GM12878 (cell line): ENCODE measurements at regions not wholly inside any gene's neighbourhood (a gene's known extent, or its start where the extent isn't known, plus 50 kb on each side); places are given as distances from the start of the nearest gene placed in this dataset.

Experiments used
- ATAC-seq: fragments of 200-7000 bp; cut with Tn5 transposase; 3 replicates; pipeline ENCODE4 v1.9.1; 2020; ENCODE audit warnings: mild to moderate bottlenecking, moderate library complexity
- BruUV-seq: library from RNA; stranded (reverse); fragments of 400-500 nt; replicated peaks from 2 replicates; lab custom pipeline; 2021; lab: Mats Ljungman, UMichigan
- CTCF ChIA-PET: fragments of 300-600 bp; sonication (Branson Sonifier 250); formaldehyde crosslinking; extraction: SDS; loops from one replicate; lab custom pipeline; 2021; ENCODE audit warnings: inconsistent platforms; lab: Yijun Ruan, JAX
- POLR2A ChIA-PET: fragments of 350-600 bp; formaldehyde crosslinking; extraction: SDS; loops from one replicate; lab custom pipeline; 2021; ENCODE audit warnings: inconsistent platforms; lab: Charles Lee
- RAD21 ChIA-PET: fragments of 300-600 bp; sonication (Branson Sonifier 250); formaldehyde crosslinking; loops from one replicate; lab custom pipeline; 2023; ENCODE audit warnings: antibody characterized with exemption; ENCODE audit not compliant: unreplicated experiment; lab: Charles Lee
- SMC1A ChIA-PET: fragments of 300-600 bp; sonication (Branson Sonifier 250); formaldehyde crosslinking; loops from one replicate; lab custom pipeline; 2023; ENCODE audit not compliant: unreplicated experiment, uncharacterized antibody; lab: Charles Lee
- DNase-seq: peaks from one replicate; pipeline ENCODE4 v3.0.0-alpha.2; 2011; ENCODE audit warnings: low read depth, low spot score
- FAIRE-seq: peaks from 3 replicates; lab custom pipeline; 2011; peaks lifted over from hg19 to GRCh38; lab: Jason Lieb, UNC
- H2AFZ ChIP-seq: 2 replicates; pipeline ENCODE4 v1.6.0; 2011; ENCODE audit warnings: low read depth, low read length, control low read depth; ENCODE audit not compliant: control insufficient read depth
- H3K27ac ChIP-seq: 2 replicates; pipeline ENCODE4 v1.5.1; 2011; ENCODE audit warnings: control low read depth; ENCODE audit not compliant: control insufficient read depth, insufficient read depth
- H3K27me3 ChIP-seq, 2 experiments: replicated peaks in 1 of 2; 2 replicates each; pipeline versions ENCODE4 v1.6.0 to v1.6.1; 2011; ENCODE audit warnings: low read length in 1 of 2; ENCODE audit not compliant: control insufficient read depth in 2 of 2, insufficient read depth in 2 of 2
- H3K36me3 ChIP-seq, 2 experiments: 2 replicates each; pipeline ENCODE4 v1.5.1; 2011; ENCODE audit warnings: low read length in 1 of 2; ENCODE audit not compliant: control insufficient read depth in 2 of 2, insufficient read depth in 2 of 2
- H3K4me1 ChIP-seq: 2 replicates; pipeline ENCODE4 v1.6.1; 2011; ENCODE audit warnings: mild to moderate bottlenecking, low read length, moderate library complexity, mixed read lengths; ENCODE audit not compliant: control insufficient read depth, insufficient read depth
- H3K4me2 ChIP-seq: 2 replicates; pipeline ENCODE4 v1.6.0; 2011; ENCODE audit warnings: control low read depth; ENCODE audit not compliant: control insufficient read depth, insufficient read depth
- H3K4me3 ChIP-seq: fragments of 200-600 bp; sonication (generic); 2 replicates; pipeline ENCODE4 v1.5.1; 2016
- H3K79me2 ChIP-seq: 2 replicates; pipeline ENCODE4 v1.6.0; 2011; ENCODE audit warnings: low read length; ENCODE audit not compliant: control insufficient read depth, insufficient read depth
- H3K9ac ChIP-seq: 2 replicates; pipeline ENCODE4 v1.8.0; 2011; ENCODE audit warnings: low read length, control low read depth, mixed read lengths; ENCODE audit not compliant: control insufficient read depth, insufficient read depth
- H3K9me3 ChIP-seq: replicated peaks from 3 replicates; pipeline ENCODE4 v1.5.1; 2011; ENCODE audit warnings: mild to moderate bottlenecking, low read length; ENCODE audit not compliant: control insufficient read depth, insufficient read depth
- H4K20me1 ChIP-seq: 2 replicates; pipeline ENCODE4 v1.6.0; 2011; ENCODE audit not compliant: control insufficient read depth, insufficient read depth
- BHLHE40 ChIP-seq, 2 experiments: fragments of 450-650 bp in 1 of 2; IDR thresholded peaks; 2 replicates each; pipeline ENCODE4 v1.6.1; 2011 to 2017; ENCODE audit warnings: low read depth in 2 of 2, borderline replicate concordance in 1 of 2, improper control_type of control experiment in 1 of 2, low read length in 1 of 2, mild to moderate bottlenecking in 1 of 2
- IRF4 ChIP-seq: IDR thresholded peaks from 2 replicates; pipeline ENCODE4 v1.6.1; 2011; ENCODE audit warnings: low read depth, low read length
- NFXL1 ChIP-seq: fragments of 450-650 bp; IDR thresholded peaks from 2 replicates; pipeline ENCODE4 v1.6.1; 2017; ENCODE audit warnings: antibody characterized with exemption, mild to moderate bottlenecking, borderline replicate concordance
- NR2F1 ChIP-seq: fragments of 450-650 bp; conservative IDR thresholded peaks from 2 replicates; pipeline ENCODE4 v1.6.1; 2017; ENCODE audit warnings: mild to moderate bottlenecking
- RAD51 ChIP-seq: fragments of 450-650 bp; IDR thresholded peaks from 2 replicates; pipeline ENCODE4 v1.6.1; 2016; ENCODE audit warnings: moderate library complexity, mild to moderate bottlenecking, inconsistent platforms
- SIN3A ChIP-seq: IDR thresholded peaks from 2 replicates; pipeline ENCODE4 v1.6.1; 2012; ENCODE audit warnings: low read depth, low read length, improper control_type of control experiment
- SIX5 ChIP-seq: IDR thresholded peaks from 2 replicates; pipeline ENCODE4 v1.6.1; 2011; ENCODE audit warnings: mild to moderate bottlenecking, low read depth, low read length, moderate library complexity; ENCODE audit not compliant: severe bottlenecking
- SMAD5 ChIP-seq: IDR thresholded peaks from 2 replicates; pipeline ENCODE4 v1.6.1; 2016; ENCODE audit warnings: antibody characterized with exemption, low read depth
- TCF7 ChIP-seq: IDR thresholded peaks from 2 replicates; pipeline ENCODE4 v1.6.1; 2014; ENCODE audit warnings: antibody characterized with exemption, borderline replicate concordance
- WRNIP1 ChIP-seq: IDR thresholded peaks from 2 replicates; pipeline ENCODE4 v1.6.1; 2011; ENCODE audit warnings: low read depth, low read length, improper control_type of control experiment, borderline replicate concordance
- YY1 ChIP-seq: IDR thresholded peaks from 2 replicates; pipeline ENCODE4 v1.6.1; 2011; ENCODE audit warnings: low read depth, mild to moderate bottlenecking, low read length
- ZNF274 ChIP-seq: IDR thresholded peaks from one replicate; pipeline ENCODE4 v1.8.0; 2011; ENCODE audit not compliant: insufficient read length, insufficient read depth
- WGBS: methylation state at CpG from one replicate; pipeline ENCODE4 v1.1.6; 2016; ENCODE audit warnings: low lambda C conversion rate; ENCODE audit not compliant: insufficient replicate concordance, insufficient coverage; ENCODE audit errors: missing lambda C conversion rate; 5-methylcytosine and 5-hydroxymethylcytosine counted together
- in situ Hi-C: fragments of 300-500 bp; cut with MboI; formaldehyde crosslinking; loops from 9 replicates; pipeline ENCODE4 v1.14.3; 2018; ENCODE audit warnings: mixed read lengths
- intact Hi-C: fragments of 100-400 bp; cut with micrococcal nuclease; formaldehyde crosslinking; loops from one replicate; pipeline ENCODE4 v1.14.2; 2022; ENCODE audit not compliant: unreplicated experiment
- TF ChIP-seq, protein P1 (sequence below): fragments of 450-650 bp; IDR thresholded peaks from 2 replicates; pipeline ENCODE4 v1.6.1; 2018; ENCODE audit warnings: mild to moderate bottlenecking, low read depth, moderate library complexity; ENCODE audit not compliant: partially characterized antibody
- TF ChIP-seq, protein P2 (sequence below): fragments of 450-650 bp; IDR thresholded peaks from 2 replicates; pipeline ENCODE4 v1.6.1; 2016; ENCODE audit warnings: mild to moderate bottlenecking
- TF ChIP-seq, protein P3 (sequence below): fragments of 450-650 bp; IDR thresholded peaks from 2 replicates; pipeline ENCODE4 v1.6.1; 2017; ENCODE audit warnings: low read depth, mild to moderate bottlenecking, moderate library complexity
- TF ChIP-seq, protein P4 (sequence below): IDR thresholded peaks from 2 replicates; pipeline ENCODE4 v1.6.1; 2011; ENCODE audit warnings: low read depth, mild to moderate bottlenecking, low read length, moderate library complexity, borderline replicate concordance; ENCODE audit errors: extremely low read depth

DNA sequence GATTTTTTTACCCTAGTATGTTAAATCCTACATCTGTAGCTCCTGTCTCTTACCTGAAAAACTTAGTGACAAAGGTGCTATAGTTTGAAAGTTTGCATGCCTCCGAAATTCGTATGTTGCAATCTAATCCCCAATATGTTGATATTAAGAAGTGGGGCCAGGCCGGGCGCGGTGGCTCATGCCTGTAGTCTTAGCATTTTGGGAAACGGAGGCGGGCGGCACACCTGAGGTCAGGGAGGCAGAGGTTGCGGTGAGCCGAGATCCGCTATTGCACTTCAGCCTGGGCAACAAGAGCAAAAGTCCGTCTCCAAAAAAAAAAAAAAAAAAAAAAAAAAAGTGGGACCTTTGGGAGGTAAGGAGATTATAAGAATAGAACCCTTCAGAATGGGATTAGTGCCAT is 471.3 kb upstream of the TECRL start (continued):
- TF ChIP-seq, protein P1, sequence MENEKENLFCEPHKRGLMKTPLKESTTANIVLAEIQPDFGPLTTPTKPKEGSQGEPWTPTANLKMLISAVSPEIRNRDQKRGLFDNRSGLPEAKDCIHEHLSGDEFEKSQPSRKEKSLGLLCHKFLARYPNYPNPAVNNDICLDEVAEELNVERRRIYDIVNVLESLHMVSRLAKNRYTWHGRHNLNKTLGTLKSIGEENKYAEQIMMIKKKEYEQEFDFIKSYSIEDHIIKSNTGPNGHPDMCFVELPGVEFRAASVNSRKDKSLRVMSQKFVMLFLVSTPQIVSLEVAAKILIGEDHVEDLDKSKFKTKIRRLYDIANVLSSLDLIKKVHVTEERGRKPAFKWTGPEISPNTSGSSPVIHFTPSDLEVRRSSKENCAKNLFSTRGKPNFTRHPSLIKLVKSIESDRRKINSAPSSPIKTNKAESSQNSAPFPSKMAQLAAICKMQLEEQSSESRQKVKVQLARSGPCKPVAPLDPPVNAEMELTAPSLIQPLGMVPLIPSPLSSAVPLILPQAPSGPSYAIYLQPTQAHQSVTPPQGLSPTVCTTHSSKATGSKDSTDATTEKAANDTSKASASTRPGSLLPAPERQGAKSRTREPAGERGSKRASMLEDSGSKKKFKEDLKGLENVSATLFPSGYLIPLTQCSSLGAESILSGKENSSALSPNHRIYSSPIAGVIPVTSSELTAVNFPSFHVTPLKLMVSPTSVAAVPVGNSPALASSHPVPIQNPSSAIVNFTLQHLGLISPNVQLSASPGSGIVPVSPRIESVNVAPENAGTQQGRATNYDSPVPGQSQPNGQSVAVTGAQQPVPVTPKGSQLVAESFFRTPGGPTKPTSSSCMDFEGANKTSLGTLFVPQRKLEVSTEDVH: no peak
- TF ChIP-seq BHLHE40 (IDR thresholded peaks at IDR 0.05; ENCODE audit: borderline replicate concordance in 1 of 2, low read depth in 2 of 2, low read length in 1 of 2) (no peak), ZNF274 (no peak), SIX5 (no peak), IRF4 (no peak), SIN3A (no peak)

DNA sequence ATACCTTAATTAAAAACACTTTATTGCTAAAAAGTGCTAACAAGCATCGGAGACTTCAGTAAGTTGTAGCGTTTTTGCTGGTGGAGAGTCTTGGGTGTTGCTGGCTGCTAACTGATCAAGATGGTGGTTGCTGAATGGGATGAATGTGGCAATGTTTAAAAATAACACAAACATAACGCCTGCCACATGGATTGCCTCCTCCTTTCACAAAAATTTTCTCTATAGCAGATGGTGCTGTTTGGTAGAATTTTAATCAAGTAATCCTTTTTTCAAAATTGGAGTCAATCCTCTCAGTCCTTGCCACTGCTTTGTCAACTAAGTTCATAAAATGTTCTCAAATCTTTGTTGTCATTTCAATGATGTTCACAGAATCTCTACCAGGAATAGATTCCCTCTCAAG is 466.8 kb upstream of the TECRL start:
- Histone ChIP-seq H3K9me3 (no peaks in the 10 kb centered on the region), H3K27me3 (no peaks in the 10 kb centered on the region), H3K4me1 (no peaks in the 10 kb centered on the region), H2AFZ (no peak overlapping the region), H4K20me1 (no peaks in the 10 kb centered on the region), H3K9ac (no peak overlapping the region), H3K4me3 (no peak overlapping the region), H3K4me2 (no peak overlapping the region), H3K27ac (no peak overlapping the region), H3K79me2 (no peaks in the 10 kb centered on the region), H3K36me3 (no peaks in the 10 kb centered on the region)
- DNase-seq: no peak
- CTCF ChIA-PET: interaction anchor here (1.4 kb wide), 1 partner anchor 17 kb away, joined by 3 read pairs; no protein-coding TSS in a partner anchor
- in situ Hi-C loops: no loop called here
- no peak for TF ChIP-seq SMAD5
- TF ChIP-seq WRNIP1: no peak
- TF ChIP-seq, protein P2, sequence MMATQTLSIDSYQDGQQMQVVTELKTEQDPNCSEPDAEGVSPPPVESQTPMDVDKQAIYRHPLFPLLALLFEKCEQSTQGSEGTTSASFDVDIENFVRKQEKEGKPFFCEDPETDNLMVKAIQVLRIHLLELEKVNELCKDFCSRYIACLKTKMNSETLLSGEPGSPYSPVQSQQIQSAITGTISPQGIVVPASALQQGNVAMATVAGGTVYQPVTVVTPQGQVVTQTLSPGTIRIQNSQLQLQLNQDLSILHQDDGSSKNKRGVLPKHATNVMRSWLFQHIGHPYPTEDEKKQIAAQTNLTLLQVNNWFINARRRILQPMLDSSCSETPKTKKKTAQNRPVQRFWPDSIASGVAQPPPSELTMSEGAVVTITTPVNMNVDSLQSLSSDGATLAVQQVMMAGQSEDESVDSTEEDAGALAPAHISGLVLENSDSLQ: no peak
- no peak for TF ChIP-seq TCF7
- TF ChIP-seq NR2F1: no peak
- no peak for TF ChIP-seq RAD51
- TF ChIP-seq, protein P3, sequence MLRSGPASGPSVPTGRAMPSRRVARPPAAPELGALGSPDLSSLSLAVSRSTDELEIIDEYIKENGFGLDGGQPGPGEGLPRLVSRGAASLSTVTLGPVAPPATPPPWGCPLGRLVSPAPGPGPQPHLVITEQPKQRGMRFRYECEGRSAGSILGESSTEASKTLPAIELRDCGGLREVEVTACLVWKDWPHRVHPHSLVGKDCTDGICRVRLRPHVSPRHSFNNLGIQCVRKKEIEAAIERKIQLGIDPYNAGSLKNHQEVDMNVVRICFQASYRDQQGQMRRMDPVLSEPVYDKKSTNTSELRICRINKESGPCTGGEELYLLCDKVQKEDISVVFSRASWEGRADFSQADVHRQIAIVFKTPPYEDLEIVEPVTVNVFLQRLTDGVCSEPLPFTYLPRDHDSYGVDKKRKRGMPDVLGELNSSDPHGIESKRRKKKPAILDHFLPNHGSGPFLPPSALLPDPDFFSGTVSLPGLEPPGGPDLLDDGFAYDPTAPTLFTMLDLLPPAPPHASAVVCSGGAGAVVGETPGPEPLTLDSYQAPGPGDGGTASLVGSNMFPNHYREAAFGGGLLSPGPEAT: no peak
- TF ChIP-seq, protein P4, sequence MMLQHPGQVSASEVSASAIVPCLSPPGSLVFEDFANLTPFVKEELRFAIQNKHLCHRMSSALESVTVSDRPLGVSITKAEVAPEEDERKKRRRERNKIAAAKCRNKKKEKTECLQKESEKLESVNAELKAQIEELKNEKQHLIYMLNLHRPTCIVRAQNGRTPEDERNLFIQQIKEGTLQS: no peak
- TF ChIP-seq ZNF274: no peak
- no peak for TF ChIP-seq NFXL1
- TF ChIP-seq SIX5: no peak
- no peak for TF ChIP-seq YY1
- RAD21 ChIA-PET: no interaction called here
- 0% methylated on average over 3 of the region's 3 CpGs for WGBS
- BruUV-seq: no TSS peak
- ATAC-seq: no peak
- intact Hi-C loops: no loop called here
- no peak for FAIRE-seq
- SMC1A ChIA-PET: no interaction called here
- POLR2A ChIA-PET: no interaction called here
